Endothelial cell of umbilical vein (primary cell): ENCODE measurements at regions not wholly inside any gene's neighbourhood (a gene's known extent, or its start where the extent isn't known, plus 50 kb on each side); places are given as distances from the start of the nearest gene placed in this dataset.

Source experiments
- CTCF ChIP-seq, 2 donors: IDR thresholded peaks; 1 replicate in 1 of 2; 2 replicates in 1 of 2; pipeline ENCODE4 v1.5.1; 2011; ENCODE audit warnings: low read length in 2 of 2, mild to moderate bottlenecking in 2 of 2, moderate library complexity in 2 of 2, control low read depth in 1 of 2, inconsistent platforms in 1 of 2, low read depth in 1 of 2; ENCODE audit not compliant: insufficient read depth in 1 of 2; ENCODE audit errors: extremely low read depth in 1 of 2
- JUN ChIP-seq: IDR thresholded peaks from 2 replicates; pipeline ENCODE4 v1.6.1; 2011; ENCODE audit warnings: borderline replicate concordance, low read depth; ENCODE audit not compliant: insufficient read length, insufficient read depth
- POLR2A ChIP-seq: IDR thresholded peaks from 2 replicates; pipeline ENCODE4 v1.6.1; 2012; ENCODE audit warnings: low read depth, mild to moderate bottlenecking, control low read depth, low read length
- POLR2AphosphoS5 ChIP-seq: IDR thresholded peaks from 2 replicates; pipeline ENCODE4 v1.6.1; 2012; ENCODE audit warnings: low read depth, mild to moderate bottlenecking, control low read depth, low read length, moderate library complexity; ENCODE audit not compliant: insufficient read depth

- TF ChIP-seq CTCF (IDR thresholded peaks at IDR 0.05; ENCODE audit: extremely low read depth in 1 of 2, insufficient read depth in 1 of 2, low read depth in 1 of 2, low read length in 2 of 2) (no peak), POLR2AphosphoS5 (no peak), POLR2A (no peak), JUN (no peak)
These were observed 720.4 kb upstream of the ADGRL4 start for GRCh38 chr1:79726911-79727310.
